WTC11 (cell line): ENCODE measurements at regions not wholly inside any gene's neighbourhood (a gene's known extent, or its start where the extent isn't known, plus 50 kb on each side); places are given as distances from the start of the nearest gene placed in this dataset.

ENCODE experiments used
- ATAC-seq: fragments of 200-7000 bp; cut with Tn5 transposase; 2 replicates; pipeline ENCODE4 v1.10.0; 2021; ENCODE audit warnings: mild to moderate bottlenecking, moderate library complexity
- CTCF ChIA-PET: fragments of 300-600 bp; sonication (Branson Sonifier 250); formaldehyde crosslinking; loops from one replicate; lab custom pipeline; 2021; ENCODE audit warnings: antibody characterized with exemption; lab: Charles Lee
- POLR2A ChIA-PET: fragments of 350-600 bp; sonication (Branson Sonifier 250); formaldehyde crosslinking; loops from one replicate; lab custom pipeline; 2021; ENCODE audit warnings: antibody characterized with exemption; lab: Charles Lee
- DNase-seq: peaks from one replicate; pipeline ENCODE4 v3.0.0; 2021; ENCODE audit warnings: low spot score
- H3K27ac Mint-ChIP-seq: 2 replicates; pipeline ENCODE4 v1.8.0; 2021; ENCODE audit warnings: mixed read lengths
- H3K27me3 Mint-ChIP-seq: 2 replicates; pipeline ENCODE4 v1.8.0; 2021; ENCODE audit warnings: low read depth, mild to moderate bottlenecking, moderate library complexity, mixed read lengths
- H3K36me3 Mint-ChIP-seq: 2 replicates; pipeline ENCODE4 v1.8.0; 2021; ENCODE audit warnings: mixed read lengths
- H3K4me1 Mint-ChIP-seq: 2 replicates; pipeline ENCODE4 v1.8.0; 2022; ENCODE audit warnings: mixed read lengths
- H3K4me3 Mint-ChIP-seq: 2 replicates; pipeline ENCODE4 v1.8.0; 2021; ENCODE audit warnings: mild to moderate bottlenecking, moderate library complexity, mixed read lengths
- H3K9me3 Mint-ChIP-seq: 2 replicates; pipeline ENCODE4 v1.8.0; 2021; ENCODE audit warnings: mixed read lengths
- AFF4 ChIP-seq: sonication (generic); formaldehyde crosslinking; IDR thresholded peaks from 2 replicates; pipeline ENCODE4 v1.8.1; 2023; ENCODE audit warnings: mild to moderate bottlenecking, missing genetic modification reagents, borderline replicate concordance
- ATF1 ChIP-seq: sonication (generic); formaldehyde crosslinking; IDR thresholded peaks from 2 replicates; pipeline ENCODE4 v1.8.1; 2023; ENCODE audit warnings: mild to moderate bottlenecking, moderate library complexity, missing genetic modification reagents
- ATF2 ChIP-seq: sonication (generic); formaldehyde crosslinking; IDR thresholded peaks from 2 replicates; pipeline ENCODE4 v1.8.1; 2022; ENCODE audit warnings: low read depth, missing genetic modification reagents, borderline replicate concordance
- ATF6 ChIP-seq: sonication (generic); formaldehyde crosslinking; IDR thresholded peaks from 2 replicates; pipeline ENCODE4 v1.8.1; 2023; ENCODE audit warnings: mild to moderate bottlenecking, missing genetic modification reagents
- CREB1 ChIP-seq: sonication (generic); formaldehyde crosslinking; IDR thresholded peaks from 2 replicates; pipeline ENCODE4 v1.8.0; 2023; ENCODE audit warnings: mild to moderate bottlenecking, missing genetic modification reagents
- E2F1 ChIP-seq: sonication (generic); formaldehyde crosslinking; IDR thresholded peaks from 2 replicates; pipeline ENCODE4 v1.8.0; 2022; ENCODE audit warnings: mild to moderate bottlenecking, missing genetic modification reagents
- EMX1 ChIP-seq: fragments of 250-450 bp; sonication (Bioruptor Pico); IDR thresholded peaks from 2 replicates; pipeline ENCODE4 v1.8.0; 2021; ENCODE audit warnings: mild to moderate bottlenecking
- GABPB1 ChIP-seq: sonication (generic); formaldehyde crosslinking; IDR thresholded peaks from 2 replicates; pipeline ENCODE4 v1.8.1; 2023; ENCODE audit warnings: mild to moderate bottlenecking, missing genetic modification reagents
- MYBL2 ChIP-seq: sonication (generic); formaldehyde crosslinking; IDR thresholded peaks from 2 replicates; pipeline ENCODE4 v1.8.1; 2023; ENCODE audit warnings: mild to moderate bottlenecking, moderate library complexity, missing genetic modification reagents
- RELA ChIP-seq: sonication (generic); formaldehyde crosslinking; IDR thresholded peaks from 2 replicates; pipeline ENCODE4 v1.8.1; 2022; ENCODE audit warnings: missing genetic modification reagents, mild to moderate bottlenecking, borderline replicate concordance
- STAT6 ChIP-seq: sonication (generic); formaldehyde crosslinking; conservative IDR thresholded peaks from 2 replicates; pipeline ENCODE4 v1.8.1; 2023; ENCODE audit warnings: mild to moderate bottlenecking, low read depth, missing genetic modification reagents, moderate library complexity
- ZNF219 ChIP-seq: sonication (generic); formaldehyde crosslinking; IDR thresholded peaks from 2 replicates; pipeline ENCODE4 v1.8.0; 2023; ENCODE audit warnings: missing genetic modification reagents, mild to moderate bottlenecking, borderline replicate concordance
- ZNF232 ChIP-seq: sonication (generic); formaldehyde crosslinking; IDR thresholded peaks from 2 replicates; pipeline ENCODE4 v1.8.0; 2022; ENCODE audit warnings: mild to moderate bottlenecking, missing genetic modification reagents
- ZNF317 ChIP-seq: sonication (generic); formaldehyde crosslinking; IDR thresholded peaks from 2 replicates; pipeline ENCODE4 v1.8.1; 2023; ENCODE audit warnings: low read depth, mild to moderate bottlenecking, moderate library complexity, missing genetic modification reagents, borderline replicate concordance
- ZNF512 ChIP-seq: sonication (generic); formaldehyde crosslinking; IDR thresholded peaks from 2 replicates; pipeline ENCODE4 v1.8.1; 2022; ENCODE audit warnings: missing genetic modification reagents, borderline replicate concordance

- no peak for TF ChIP-seq ATF6 (CRISPR knock-in tag)
- TF ChIP-seq AFF4 (CRISPR knock-in tag): no peak
- no peak for TF ChIP-seq EMX1
- TF ChIP-seq ZNF219: no peak
- no peak for TF ChIP-seq ATF2
- no peak for TF ChIP-seq CREB1 (CRISPR knock-in tag)
- TF ChIP-seq STAT6 (CRISPR knock-in tag): no peak
- no peak for TF ChIP-seq E2F1 (CRISPR knock-in tag)
- TF ChIP-seq ZNF232: no peak
- TF ChIP-seq, all 79 proteins: peak for 0
These were observed 337.0 kb downstream of the THBS2 start (continued) for GRCh38 chr6:168916576-168917211.

- CTCF ChIA-PET: no interaction called here
- H3K4me3 Mint-ChIP-seq: no peak overlapping the region
- TF ChIP-seq ATF1 (no peak), ZNF317 (no peak), MYBL2 (CRISPR knock-in tag) (no peak), ZNF512 (CRISPR knock-in tag) (no peak), GABPB1 (CRISPR knock-in tag) (no peak), RELA (CRISPR knock-in tag) (no peak)
- TF ChIP-seq, all 79 proteins: peak for 0
- DNase-seq (no peak), ATAC-seq (no peak)
- H3K27ac Mint-ChIP-seq: 0 out of 2 replicates have a peak overlapping the region, but pooled peaks have one; percentile 36
- H3K9me3 Mint-ChIP-seq: peaks cover 31% of the 10 kb centered on the region
- peaks cover 26% of the 10 kb centered on the region for H3K36me3 Mint-ChIP-seq
- H3K4me1 Mint-ChIP-seq: peaks cover 12% of the 10 kb centered on the region; the same call in 1 of the 2 replicates
- peaks cover 13% of the 10 kb centered on the region for H3K27me3 Mint-ChIP-seq
- POLR2A ChIA-PET: no interaction called here
These were observed 337.8 kb downstream of the THBS2 start for GRCh38 chr6:168915855-168916254.
